H1 (cell line): ENCODE measurements at regions not wholly inside any gene's neighbourhood (a gene's known extent, or its start where the extent isn't known, plus 50 kb on each side); places are given as distances from the start of the nearest gene placed in this dataset.

Experiments
- CTCF ChIA-PET: fragments of 300-600 bp; sonication (Branson Sonifier 250); formaldehyde crosslinking; loops from one replicate; lab custom pipeline; 2021; ENCODE audit not compliant: partially characterized antibody; lab: Charles Lee
- POLR2A ChIA-PET: fragments of 300-600 bp; sonication (Branson Sonifier 250); formaldehyde crosslinking; loops from one replicate; lab custom pipeline; 2021; ENCODE audit warnings: inconsistent platforms; ENCODE audit not compliant: partially characterized antibody; lab: Charles Lee
- DNase-seq, 2 experiments: peaks; one replicate each; pipeline versions ENCODE4 v3.0.0 to v3.0.0-alpha.2; 2010 to 2022; ENCODE audit warnings: low spot score in 2 of 2, low read depth in 1 of 2, mixed read lengths in 1 of 2
- FAIRE-seq: peaks from 2 replicates; lab custom pipeline; 2011; peaks lifted over from hg19 to GRCh38; lab: Jason Lieb, UNC
- H2AFZ ChIP-seq: 2 replicates; pipeline ENCODE4 v1.8.1; 2012; ENCODE audit warnings: low read length, inconsistent platforms
- H2AK5ac ChIP-seq: 2 replicates; pipeline ENCODE4 v1.6.1; 2013; ENCODE audit warnings: low read depth, low read length
- H2BK120ac ChIP-seq: replicated peaks from 2 replicates; pipeline ENCODE3; 2013; ENCODE audit warnings: low read depth, low read length, inconsistent platforms
- H2BK12ac ChIP-seq: 2 replicates; pipeline ENCODE4 v1.6.1; 2013; ENCODE audit warnings: low read depth, low read length
- H2BK15ac ChIP-seq: 2 replicates; pipeline ENCODE4 v1.6.1; 2013; ENCODE audit warnings: low read length
- H2BK20ac ChIP-seq: 2 replicates; pipeline ENCODE4 v1.6.1; 2013; ENCODE audit warnings: low read length
- H2BK5ac ChIP-seq: 2 replicates; pipeline ENCODE4 v1.6.1; 2013; ENCODE audit warnings: low read depth, low read length
- H3K14ac ChIP-seq: 2 replicates; pipeline ENCODE4 v1.6.1; 2013; ENCODE audit warnings: inconsistent platforms; ENCODE audit not compliant: insufficient read length
- H3K18ac ChIP-seq: 2 replicates; pipeline ENCODE4 v1.6.1; 2013; ENCODE audit warnings: low read length; ENCODE audit errors: extremely low read depth
- H3K23ac ChIP-seq: 2 replicates; pipeline ENCODE4 v1.6.1; 2013; ENCODE audit warnings: inconsistent platforms; ENCODE audit not compliant: insufficient read length
- H3K23me2 ChIP-seq: 2 replicates; pipeline ENCODE4 v1.6.1; 2013; ENCODE audit warnings: low read depth, low read length
- H3K27ac ChIP-seq: 2 replicates; pipeline ENCODE4 v1.6.1; 2011; ENCODE audit warnings: low read depth, low read length, inconsistent platforms
- H3K27me3 ChIP-seq, 4 experiments: replicated peaks in 1 of 4; 1 replicate in 1 of 4; 2 replicates in 3 of 4; pipeline versions ENCODE4 v1.6.1 to v1.8.1; 2011 to 2013; ENCODE audit warnings: low read length in 3 of 4, mild to moderate bottlenecking in 3 of 4, inconsistent platforms in 2 of 4, mixed read lengths in 2 of 4, moderate library complexity in 1 of 4; ENCODE audit not compliant: control insufficient read depth in 3 of 4, insufficient read depth in 3 of 4; ENCODE audit errors: extremely low read depth in 1 of 4
- H3K36me3 ChIP-seq, 4 experiments: 2 replicates each; pipeline versions ENCODE4 v1.6.1 to v1.8.1; 2011 to 2013; ENCODE audit warnings: mild to moderate bottlenecking in 4 of 4, low read length in 3 of 4, moderate library complexity in 2 of 4, control low read depth in 1 of 4, inconsistent platforms in 1 of 4; ENCODE audit not compliant: insufficient read depth in 4 of 4, control insufficient read depth in 2 of 4
- H3K4ac ChIP-seq: replicated peaks from 2 replicates; pipeline ENCODE3; 2013; ENCODE audit warnings: low read length, low read depth, mixed read lengths, inconsistent platforms; ENCODE audit not compliant: insufficient read length
- H3K4me1 ChIP-seq, 4 experiments: replicated peaks in 1 of 4; 1 replicate in 1 of 4; 2 replicates in 3 of 4; pipeline versions ENCODE4 v1.6.1 to v1.8.1; 2011 to 2013; ENCODE audit warnings: low read length in 3 of 4, inconsistent platforms in 2 of 4, mixed read lengths in 1 of 4; ENCODE audit not compliant: insufficient read depth in 4 of 4, control insufficient read depth in 3 of 4
- H3K4me2 ChIP-seq, 2 experiments: 2 replicates each; pipeline versions ENCODE4 v1.6.1 to v1.8.1; 2011 to 2013; ENCODE audit warnings: low read depth in 2 of 2, low read length in 2 of 2, control low read depth in 1 of 2, inconsistent platforms in 1 of 2, mild to moderate bottlenecking in 1 of 2; ENCODE audit not compliant: insufficient read depth in 1 of 2
- H3K4me3 ChIP-seq, 4 experiments: fragments of 200-600, 300-600 bp in 1 of 4; sonication (generic), shearing (Covaris generic), sonication (Bioruptor Twin) in 1 of 4; 2 replicates each; pipeline versions ENCODE4 v1.5.1 to v1.8.1; 2011 to 2016; ENCODE audit warnings: low read length in 4 of 4, low read depth in 3 of 4, control low read depth in 2 of 4, inconsistent platforms in 2 of 4, mild to moderate bottlenecking in 2 of 4, mixed read lengths in 1 of 4, moderate library complexity in 1 of 4; ENCODE audit not compliant: insufficient read depth in 2 of 4; ENCODE audit errors: extremely low read depth in 1 of 4
- H3K56ac ChIP-seq: replicated peaks from 2 replicates; pipeline ENCODE3; 2013; ENCODE audit warnings: low read depth, mild to moderate bottlenecking, mixed read lengths, low read length, inconsistent platforms; ENCODE audit not compliant: insufficient read length
- H3K79me1 ChIP-seq: 2 replicates; pipeline ENCODE4 v1.6.1; 2013; ENCODE audit warnings: low read depth, low read length, control low read depth
- H3K79me2 ChIP-seq, 2 experiments: 2 replicates each; pipeline versions ENCODE4 v1.6.1 to v1.8.1; 2012 to 2013; ENCODE audit warnings: low read length in 2 of 2, mild to moderate bottlenecking in 2 of 2, inconsistent platforms in 1 of 2; ENCODE audit not compliant: insufficient read depth in 2 of 2, control insufficient read depth in 1 of 2
- H3K9ac ChIP-seq, 4 experiments: replicated peaks in 1 of 4; 1 replicate in 1 of 4; 2 replicates in 3 of 4; pipeline versions ENCODE4 v1.6.1 to v1.8.1; 2011 to 2013; ENCODE audit warnings: low read depth in 3 of 4, low read length in 3 of 4, control low read depth in 2 of 4, mild to moderate bottlenecking in 2 of 4, moderate library complexity in 2 of 4, inconsistent platforms in 1 of 4; ENCODE audit errors: extremely low read depth in 1 of 4
- H3K9me3 ChIP-seq, 2 experiments: 2 replicates each; pipeline versions ENCODE4 v1.6.1 to v1.8.1; 2012 to 2013; ENCODE audit warnings: mild to moderate bottlenecking in 2 of 2, moderate library complexity in 2 of 2, control low read depth in 1 of 2, inconsistent platforms in 1 of 2, low read depth in 1 of 2, low read length in 1 of 2, mixed read lengths in 1 of 2; ENCODE audit not compliant: insufficient read depth in 2 of 2
- H4K20me1 ChIP-seq, 2 experiments: replicated peaks in 1 of 2; 2 replicates each; pipeline versions ENCODE3 to v1.8.1; 2011 to 2013; ENCODE audit warnings: inconsistent platforms in 2 of 2, low read length in 2 of 2, mild to moderate bottlenecking in 1 of 2; ENCODE audit not compliant: insufficient read depth in 2 of 2, control insufficient read depth in 1 of 2
- H4K5ac ChIP-seq: 2 replicates; pipeline ENCODE4 v1.6.1; 2013; ENCODE audit warnings: low read length, low read depth, mixed read lengths, inconsistent platforms; ENCODE audit not compliant: insufficient read length
- H4K8ac ChIP-seq: 2 replicates; pipeline ENCODE4 v1.8.0; 2013; ENCODE audit warnings: mild to moderate bottlenecking, moderate library complexity, low read length, inconsistent platforms; ENCODE audit not compliant: insufficient read depth; ENCODE audit errors: extremely low read depth
- H4K91ac ChIP-seq: replicated peaks from 2 replicates; pipeline ENCODE3; 2013; ENCODE audit warnings: low read length, mixed read lengths, inconsistent platforms; ENCODE audit not compliant: insufficient read length
- PHF8 ChIP-seq: fragments of 200-600 bp; sonication (generic); conservative IDR thresholded peaks from 2 replicates; pipeline ENCODE4 v1.7.1; 2012; ENCODE audit warnings: low read depth, mild to moderate bottlenecking, inconsistent platforms, low read length, moderate library complexity
- SRF ChIP-seq: IDR thresholded peaks from 2 replicates; pipeline ENCODE4 v1.6.1; 2011; ENCODE audit warnings: mild to moderate bottlenecking, low read depth, low read length, moderate library complexity
- WGBS, 2 experiments: shearing (Covaris generic) in 1 of 2; methylation state at CpG; one replicate each; pipeline versions ENCODE4 v1.1.6 to v1.1.7; 2013 to 2015; ENCODE audit warnings: low lambda C conversion rate in 2 of 2, mixed read lengths in 2 of 2, inconsistent platforms in 1 of 2, low coverage in 1 of 2, missing lambda C conversion rate in 1 of 2; ENCODE audit not compliant: insufficient replicate concordance in 2 of 2, insufficient coverage in 1 of 2, insufficient read length in 1 of 2; ENCODE audit errors: extremely low coverage in 1 of 2, missing lambda C conversion rate in 1 of 2; 5-methylcytosine and 5-hydroxymethylcytosine counted together

- H3K79me2 ChIP-seq, result no peaks in the 10 kb centered on the region
- POLR2A ChIA-PET, result interaction anchor here (0.8 to 1.0 kb wide), 3 partner anchors 91 to 217 kb away, joined by 3 read pairs; no protein-coding TSS in a partner anchor
- H3K18ac ChIP-seq, result no peak overlapping the region
- CTCF ChIA-PET, result interaction anchor here (0.6 to 10.9 kb wide), 11 partner anchors 14 to 326 kb away, joined by 3 to 95 read pairs (median 4); no protein-coding TSS in a partner anchor
- no peaks in the 10 kb centered on the region for H3K27me3 ChIP-seq
- peaks cover 0 to 3% (median under 1%) of the 10 kb centered on the region in 4 experiments; a peak in 2 of 7 replicates for H3K4me1 ChIP-seq
- no peak overlapping the region; the same call in 1 of the 2 replicates for H4K8ac ChIP-seq
- WGBS, 2 experiments, result 83% methylated on average over 20 of the region's 20 CpGs; no CpG with 5 or more reads in 1 of the 2 experiments
- no peak overlapping the region for H3K4me2 ChIP-seq
- peaks cover 0 to 8% of the 10 kb centered on the region in 2 experiments for H4K20me1 ChIP-seq
- no peak overlapping the region for H3K23ac ChIP-seq
- no peak overlapping the region for H3K4me3 ChIP-seq
- no peak overlapping the region for H2AK5ac ChIP-seq
- TF ChIP-seq SRF (no peak), PHF8 (no peak)
- no peak overlapping the region for H2BK15ac ChIP-seq
- H2BK120ac ChIP-seq, result no peak overlapping the region
- H3K4ac ChIP-seq, result no peak overlapping the region
- no peak overlapping the region for H4K91ac ChIP-seq
- FAIRE-seq, result no peak
- H3K14ac ChIP-seq, result no peak overlapping the region
- H3K9me3 ChIP-seq, result no peaks in the 10 kb centered on the region
- H3K36me3 ChIP-seq, result no peaks in the 10 kb centered on the region
- no peak overlapping the region for H2BK12ac ChIP-seq
- H2BK5ac ChIP-seq, result no peak overlapping the region
- H2BK20ac ChIP-seq, result no peak overlapping the region
- H4K5ac ChIP-seq, result no peak overlapping the region
- H3K9ac ChIP-seq, result no peak overlapping the region
- H3K56ac ChIP-seq, result no peak overlapping the region
- DNase-seq, result no peak
- H3K79me1 ChIP-seq, result no peaks in the 10 kb centered on the region
- peaks cover 8% of the 10 kb centered on the region; the same call in 1 of the 2 replicates for H3K23me2 ChIP-seq
- no peak overlapping the region for H3K27ac ChIP-seq
- no peak overlapping the region for H2AFZ ChIP-seq
Observed at GRCh38 chr2:10228611-10229365, 73.9 kb upstream of the HPCAL1 start.
